GM12865 (cell line): ENCODE measurements at regions not wholly inside any gene's neighbourhood (a gene's known extent, or its start where the extent isn't known, plus 50 kb on each side); places are given as distances from the start of the nearest gene placed in this dataset.

Source experiments
- DNase-seq: peaks from one replicate; pipeline ENCODE4 v3.0.0; 2010; ENCODE audit warnings: low read depth
- H3K4me3 ChIP-seq: 2 replicates; pipeline ENCODE4 v1.5.1; 2011; ENCODE audit warnings: mild to moderate bottlenecking, low read depth, low read length, control low read depth
- TF ChIP-seq, protein P1 (sequence below): IDR thresholded peaks from 2 replicates; pipeline ENCODE4 v1.5.1; 2011; ENCODE audit warnings: low read length, control low read depth, low read depth, inconsistent platforms; ENCODE audit not compliant: insufficient read depth; ENCODE audit errors: missing control alignments

DNA sequence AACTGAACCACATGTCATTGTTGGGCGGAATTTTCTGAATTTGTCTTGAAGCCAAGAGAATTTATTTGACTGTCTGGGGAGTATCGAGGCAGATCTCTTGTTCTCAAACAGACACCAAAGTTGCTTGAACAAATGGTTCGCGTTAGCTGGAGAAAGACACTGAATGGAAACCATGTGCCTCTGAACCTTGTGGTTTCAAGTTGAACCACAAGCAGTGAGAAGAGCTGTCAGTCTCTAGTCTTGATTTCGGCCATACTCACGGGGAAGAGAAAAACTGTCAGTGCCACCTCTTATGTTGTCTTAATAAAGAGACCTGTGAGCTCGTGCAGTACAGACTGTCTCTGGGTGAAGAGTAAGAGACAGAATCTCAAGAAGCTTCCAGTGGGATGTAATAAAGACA lies 886.5 kb upstream of the SOX9 start:
- TF ChIP-seq, protein P1, sequence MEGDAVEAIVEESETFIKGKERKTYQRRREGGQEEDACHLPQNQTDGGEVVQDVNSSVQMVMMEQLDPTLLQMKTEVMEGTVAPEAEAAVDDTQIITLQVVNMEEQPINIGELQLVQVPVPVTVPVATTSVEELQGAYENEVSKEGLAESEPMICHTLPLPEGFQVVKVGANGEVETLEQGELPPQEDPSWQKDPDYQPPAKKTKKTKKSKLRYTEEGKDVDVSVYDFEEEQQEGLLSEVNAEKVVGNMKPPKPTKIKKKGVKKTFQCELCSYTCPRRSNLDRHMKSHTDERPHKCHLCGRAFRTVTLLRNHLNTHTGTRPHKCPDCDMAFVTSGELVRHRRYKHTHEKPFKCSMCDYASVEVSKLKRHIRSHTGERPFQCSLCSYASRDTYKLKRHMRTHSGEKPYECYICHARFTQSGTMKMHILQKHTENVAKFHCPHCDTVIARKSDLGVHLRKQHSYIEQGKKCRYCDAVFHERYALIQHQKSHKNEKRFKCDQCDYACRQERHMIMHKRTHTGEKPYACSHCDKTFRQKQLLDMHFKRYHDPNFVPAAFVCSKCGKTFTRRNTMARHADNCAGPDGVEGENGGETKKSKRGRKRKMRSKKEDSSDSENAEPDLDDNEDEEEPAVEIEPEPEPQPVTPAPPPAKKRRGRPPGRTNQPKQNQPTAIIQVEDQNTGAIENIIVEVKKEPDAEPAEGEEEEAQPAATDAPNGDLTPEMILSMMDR: no peak
- H3K4me3 ChIP-seq: no peak overlapping the region
- peak; percentile 63 for DNase-seq

DNA sequence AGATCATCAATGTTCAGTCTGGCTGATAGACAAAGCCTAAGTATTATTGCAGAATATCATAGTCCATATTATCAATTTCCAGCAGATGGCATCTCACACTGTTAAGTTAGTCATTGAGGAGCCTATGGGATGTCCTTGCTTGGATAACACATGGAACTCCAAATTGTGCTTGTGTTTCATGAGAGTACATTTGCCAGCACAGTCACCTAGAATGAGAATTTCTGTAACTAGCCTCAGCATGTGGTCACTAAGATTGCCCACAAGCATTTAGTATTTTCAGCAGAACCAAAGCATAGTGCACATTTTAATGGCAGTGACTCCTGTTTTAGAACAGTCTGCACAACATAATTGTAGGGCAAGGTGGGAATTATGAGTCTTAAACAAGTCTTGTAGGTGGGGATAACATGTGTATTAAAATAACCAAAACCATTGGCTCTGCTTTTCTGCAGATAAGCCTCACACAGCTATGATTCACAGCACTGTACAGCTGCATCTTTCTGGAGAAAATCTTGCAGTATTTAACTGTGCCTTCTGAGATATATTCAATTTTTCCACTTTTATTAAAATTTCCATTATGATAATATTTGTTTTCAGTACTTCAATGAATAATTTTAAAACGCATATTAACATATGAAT lies 882.8 kb upstream of the SOX9 start:
- no peak for DNase-seq
- H3K4me3 ChIP-seq: no peak overlapping the region
- TF ChIP-seq, protein P1: no peak

DNA sequence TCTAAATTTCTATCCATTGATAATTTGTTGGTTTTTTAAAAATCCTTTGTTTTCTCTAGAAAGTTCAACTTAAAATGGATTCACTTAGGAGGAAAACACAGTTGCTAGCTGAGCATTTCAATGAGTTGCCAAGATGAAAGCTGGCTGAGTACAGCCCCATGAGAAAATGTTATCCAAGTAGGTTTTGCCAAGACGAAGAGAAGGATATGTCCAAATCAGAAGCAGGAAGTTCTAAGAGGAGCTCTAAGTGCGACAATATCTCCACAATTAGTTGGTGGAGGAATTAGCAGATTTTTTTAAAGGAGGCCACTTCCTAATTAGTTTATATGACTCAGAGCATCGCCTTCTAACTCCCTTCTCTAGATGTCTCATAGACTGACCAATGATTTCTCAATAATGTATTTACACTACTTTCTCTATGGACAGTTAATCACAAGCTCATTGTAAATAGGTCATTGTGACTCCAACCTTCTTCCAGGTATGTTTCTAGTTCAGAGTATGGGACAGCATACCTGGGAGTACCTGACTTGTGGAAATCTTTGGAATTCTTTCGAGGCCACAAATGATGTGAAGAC lies 873.3 kb upstream of the SOX9 start:
- TF ChIP-seq, protein P1: no peak
- DNase-seq: no peak
- no peak overlapping the region for H3K4me3 ChIP-seq

DNA sequence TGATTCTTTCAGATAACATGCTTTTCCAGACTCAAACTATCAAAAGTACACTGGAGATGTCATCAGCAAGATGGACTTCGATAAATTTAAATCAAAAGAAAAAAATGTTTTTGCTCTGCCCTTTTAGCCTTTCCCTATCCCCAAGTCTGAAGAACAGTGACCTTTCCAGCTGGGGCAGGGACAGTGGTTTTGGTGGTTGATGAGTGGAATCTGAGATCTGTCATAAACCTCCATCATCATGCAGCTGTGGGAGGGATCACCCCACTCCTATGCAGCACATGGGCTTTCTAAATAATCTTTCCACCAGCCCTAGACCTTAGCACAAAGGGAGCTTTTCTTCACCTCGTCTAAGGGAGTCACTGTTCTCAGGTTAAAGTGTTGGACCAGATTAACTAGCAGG lies 869.5 kb upstream of the SOX9 start:
- TF ChIP-seq, protein P1: no peak
- H3K4me3 ChIP-seq: no peak overlapping the region
- no peak for DNase-seq

DNA sequence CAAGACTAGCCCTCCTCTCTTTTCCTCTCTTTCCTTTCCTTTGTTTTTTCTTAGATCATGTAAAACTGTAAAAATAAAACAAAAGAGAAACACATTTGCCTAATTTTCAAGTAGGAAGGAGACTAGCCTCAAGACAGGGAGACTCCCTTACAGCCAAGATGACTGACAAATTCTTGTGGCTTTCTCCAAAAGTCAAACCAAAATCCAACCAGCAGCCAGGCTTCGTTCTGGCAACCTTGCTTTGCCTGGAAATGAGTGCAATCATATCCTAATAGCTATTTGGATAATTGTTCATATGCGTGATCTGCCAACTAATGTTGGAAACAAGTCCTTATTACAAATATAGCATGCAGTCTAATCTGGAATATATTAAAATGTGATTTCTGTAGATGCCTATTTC lies 868.9 kb upstream of the SOX9 start:
- no peak overlapping the region for H3K4me3 ChIP-seq
- no peak for DNase-seq
- TF ChIP-seq, protein P1: no peak

DNA sequence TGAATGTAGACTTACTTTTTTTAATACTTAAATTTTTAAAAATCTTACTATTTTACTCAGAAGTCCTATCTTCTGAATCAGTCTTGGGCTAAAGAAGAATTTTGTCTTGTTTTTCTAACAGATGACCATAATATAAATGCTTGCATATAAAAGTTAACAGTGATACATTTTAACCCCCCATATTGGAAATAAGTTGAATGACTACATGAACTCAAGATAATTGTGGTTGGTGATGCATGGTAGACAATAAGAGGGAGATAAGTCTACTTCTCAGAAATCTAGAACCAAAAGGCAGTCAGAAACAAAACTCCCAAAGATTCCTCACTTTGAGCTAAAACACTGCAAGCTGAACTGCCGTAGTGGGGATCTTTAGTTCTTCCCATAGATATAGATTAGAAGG lies 868.4 kb upstream of the SOX9 start:
- no peak for DNase-seq
- H3K4me3 ChIP-seq: no peak overlapping the region
- TF ChIP-seq, protein P1: no peak

DNA sequence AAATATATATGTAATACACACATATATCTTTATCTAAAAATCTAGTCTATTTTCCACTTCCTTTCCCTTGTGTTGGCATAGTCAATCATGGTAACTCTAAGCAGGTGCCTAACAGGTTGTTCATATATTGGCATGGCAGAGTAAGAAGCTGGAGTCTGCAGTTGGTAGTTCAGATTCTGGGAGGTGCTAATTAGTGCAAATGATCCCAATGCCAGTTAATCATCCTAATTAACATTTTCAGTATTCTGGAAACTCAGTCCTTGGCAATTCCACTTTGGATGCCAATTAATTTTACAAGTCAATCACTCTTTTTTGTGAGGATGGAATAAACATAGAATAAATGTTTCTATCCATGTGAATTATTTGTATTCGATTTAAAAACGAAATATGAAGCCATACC lies 863.7 kb upstream of the SOX9 start:
- TF ChIP-seq, protein P1: no peak
- DNase-seq: no peak
- no peak overlapping the region for H3K4me3 ChIP-seq
